Keratinocyte (primary cell): ENCODE measurements at regions not wholly inside any gene's neighbourhood (a gene's known extent, or its start where the extent isn't known, plus 50 kb on each side); places are given as distances from the start of the nearest gene placed in this dataset.

ENCODE experiments used
- CTCF ChIP-seq, 3 experiments: IDR thresholded peaks in 1 of 3; conservative IDR thresholded peaks in 1 of 3; optimal IDR thresholded peaks in 1 of 3; 2 replicates in 2 of 3; 3 replicates in 1 of 3; pipeline versions ENCODE3 to v1.5.1; 2011; ENCODE audit warnings: low read length in 3 of 3, mild to moderate bottlenecking in 3 of 3, moderate library complexity in 2 of 3, control low read depth in 1 of 3, inconsistent platforms in 1 of 3; ENCODE audit not compliant: insufficient read depth in 2 of 3; ENCODE audit errors: extremely low read depth in 1 of 3
- EZH2 ChIP-seq: IDR thresholded peaks from one replicate; pipeline ENCODE4 v1.6.1; 2012; ENCODE audit warnings: inconsistent platforms, mild to moderate bottlenecking, low read length, moderate library complexity

GRCh38 chr10:120108916-120109315 lies 216.4 kb downstream of the SEC23IP start:
- TF ChIP-seq CTCF (optimal IDR thresholded peaks at IDR 0.05 in 1 of 3, IDR thresholded peaks at IDR 0.05 in 1 of 3, conservative IDR thresholded peaks at IDR 0.05 in 1 of 3; ENCODE audit: extremely low read depth in 1 of 3, insufficient read depth in 2 of 3, low read length in 3 of 3) (no peak), EZH2 (no peak)
